Skin epidermis (tissue), 12 donors: ENCODE measurements at regions not wholly inside any gene's neighbourhood (a gene's known extent, or its start where the extent isn't known, plus 50 kb on each side); places are given as distances from the start of the nearest gene placed in this dataset.
"Not testable (repeated sequence)": the region's sequence is repeated elsewhere in the genome, so short reads cannot be mapped to it uniquely, and the experiment has no call there.

Source experiments
- H3K27ac ChIP-seq, 21 experiments: fragments of 200-600 bp; sonication (generic) in 11 of 21; one replicate each; pipeline ENCODE4 v1.5.0; 2020; ENCODE audit warnings: mild to moderate bottlenecking in 3 of 21, inconsistent platforms in 2 of 21, moderate library complexity in 2 of 21
- H3K4me3 ChIP-seq, 7 experiments: fragments of 200-600 bp; sonication (generic) in 2 of 7; one replicate each; pipeline ENCODE4 v1.5.0; 2020; ENCODE audit warnings: inconsistent platforms in 2 of 7, mild to moderate bottlenecking in 2 of 7, moderate library complexity in 1 of 7

GRCh38 chr2:226491112-226491511 lies 308.5 kb downstream of the IRS1 start:
- no peak overlapping the region for H3K27ac ChIP-seq
- H3K4me3 ChIP-seq, result no peak overlapping the region

DNA sequence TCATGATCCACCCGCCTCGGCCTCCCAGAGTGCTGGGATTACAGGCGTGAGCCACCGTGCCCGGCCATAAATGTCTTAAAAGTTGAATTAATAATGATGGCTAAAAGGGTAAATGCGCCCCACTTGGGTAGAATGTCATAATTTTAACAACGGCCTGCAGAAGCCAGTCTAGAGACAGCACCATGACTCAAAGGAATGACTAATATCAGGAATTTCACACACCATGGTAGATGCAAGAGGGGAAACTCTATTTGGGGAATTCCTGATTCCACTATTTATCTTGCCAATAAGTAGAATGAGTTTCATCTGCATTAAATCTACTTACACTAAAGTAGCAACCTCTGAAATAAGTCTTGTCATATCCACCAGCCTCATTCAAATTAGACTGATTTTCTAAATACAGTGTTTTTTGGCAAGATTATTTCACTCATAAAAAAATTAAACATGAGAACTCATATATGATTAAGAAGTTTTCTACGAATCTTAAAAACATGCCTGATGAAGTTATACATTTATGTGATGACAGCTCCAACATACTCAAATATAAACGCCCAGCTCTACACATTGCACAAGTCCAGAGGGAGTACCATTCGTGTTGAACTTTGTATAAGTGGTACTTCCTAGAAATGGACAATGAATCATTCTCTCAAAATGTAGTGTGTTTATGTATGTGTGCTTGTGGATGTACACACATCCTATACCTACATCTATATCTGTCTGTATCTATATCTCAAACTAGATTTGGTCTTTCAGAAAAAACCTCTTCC lies 309.7 kb downstream of the IRS1 start:
- H3K4me3 ChIP-seq, result no peak overlapping the region
- no peak overlapping the region for H3K27ac ChIP-seq

DNA sequence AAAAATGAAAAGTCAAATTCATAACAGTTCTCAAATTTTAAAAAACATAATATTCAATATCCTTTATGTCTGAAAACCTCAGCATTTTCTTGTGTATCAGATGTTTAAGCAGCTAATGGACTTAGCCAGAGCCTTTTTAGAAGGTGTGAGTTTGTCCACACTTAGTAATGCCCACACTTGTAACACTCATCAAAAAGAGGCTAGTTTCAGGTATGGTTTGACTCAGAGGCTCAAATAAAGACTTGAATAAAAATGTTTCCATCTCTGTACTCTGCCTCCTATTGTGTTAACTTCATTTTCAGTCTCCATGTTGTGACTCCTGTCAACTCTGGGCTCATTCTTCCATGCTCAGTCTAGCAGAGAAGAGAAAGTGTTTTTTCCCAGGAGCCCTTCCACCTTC lies 311.6 kb downstream of the IRS1 start:
- H3K4me3 ChIP-seq, result no peak overlapping the region

GRCh38 chr2:226487573-226487972 lies 312.0 kb downstream of the IRS1 start:
- Histone ChIP-seq H3K4me3 (no peak overlapping the region), H3K27ac (no peak overlapping the region)

More for the DNA sequence above, 311.6 kb downstream of the IRS1 start:
- no peak overlapping the region for H3K27ac ChIP-seq

- no peak overlapping the region for H3K27ac ChIP-seq
- no peak overlapping the region for H3K4me3 ChIP-seq
These were observed 315.6 kb downstream of the IRS1 start for GRCh38 chr2:226483745-226484619.

- Histone ChIP-seq H3K27ac (no peak overlapping the region), H3K4me3 (no peak overlapping the region)
These were observed 316.5 kb downstream of the IRS1 start for GRCh38 chr2:226483143-226483542.

DNA sequence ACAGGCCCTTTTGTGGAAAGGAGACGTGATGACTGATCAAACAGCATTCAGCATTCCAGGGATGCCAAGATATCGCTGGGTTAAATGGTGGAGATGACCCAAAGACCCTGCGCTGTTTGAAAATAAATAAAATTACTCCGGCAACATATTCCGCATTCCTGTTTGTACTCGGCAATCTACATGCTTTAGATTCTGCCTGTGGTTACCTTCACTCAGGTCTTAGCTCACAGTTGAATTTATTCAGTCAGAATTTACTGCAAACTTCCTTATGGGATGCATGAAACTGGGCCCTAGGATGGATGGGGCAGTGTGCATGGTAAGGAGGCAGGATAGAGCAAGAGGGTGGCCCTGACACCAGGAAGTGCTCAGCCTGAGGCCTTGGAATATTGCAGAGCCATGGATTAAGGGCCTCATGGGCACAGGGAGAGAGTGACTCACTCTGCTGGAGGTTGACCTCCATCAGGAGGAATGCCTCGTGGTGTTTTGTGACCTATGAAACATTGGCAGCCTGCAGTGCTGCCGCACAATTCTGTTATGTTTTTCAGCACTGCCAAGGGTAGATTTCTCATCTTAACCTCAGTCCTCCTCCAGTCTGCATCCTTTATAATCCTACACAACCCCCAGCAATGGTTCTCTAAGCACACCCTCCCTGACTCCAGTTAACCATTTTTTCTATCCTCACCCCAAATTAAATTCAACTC lies 321.4 kb downstream of the IRS1 start:
- Histone ChIP-seq H3K27ac (peak overlapping the region in 7 of 21 experiments; percentile 2 to 65 (median 53)), H3K4me3 (no peak overlapping the region)

DNA sequence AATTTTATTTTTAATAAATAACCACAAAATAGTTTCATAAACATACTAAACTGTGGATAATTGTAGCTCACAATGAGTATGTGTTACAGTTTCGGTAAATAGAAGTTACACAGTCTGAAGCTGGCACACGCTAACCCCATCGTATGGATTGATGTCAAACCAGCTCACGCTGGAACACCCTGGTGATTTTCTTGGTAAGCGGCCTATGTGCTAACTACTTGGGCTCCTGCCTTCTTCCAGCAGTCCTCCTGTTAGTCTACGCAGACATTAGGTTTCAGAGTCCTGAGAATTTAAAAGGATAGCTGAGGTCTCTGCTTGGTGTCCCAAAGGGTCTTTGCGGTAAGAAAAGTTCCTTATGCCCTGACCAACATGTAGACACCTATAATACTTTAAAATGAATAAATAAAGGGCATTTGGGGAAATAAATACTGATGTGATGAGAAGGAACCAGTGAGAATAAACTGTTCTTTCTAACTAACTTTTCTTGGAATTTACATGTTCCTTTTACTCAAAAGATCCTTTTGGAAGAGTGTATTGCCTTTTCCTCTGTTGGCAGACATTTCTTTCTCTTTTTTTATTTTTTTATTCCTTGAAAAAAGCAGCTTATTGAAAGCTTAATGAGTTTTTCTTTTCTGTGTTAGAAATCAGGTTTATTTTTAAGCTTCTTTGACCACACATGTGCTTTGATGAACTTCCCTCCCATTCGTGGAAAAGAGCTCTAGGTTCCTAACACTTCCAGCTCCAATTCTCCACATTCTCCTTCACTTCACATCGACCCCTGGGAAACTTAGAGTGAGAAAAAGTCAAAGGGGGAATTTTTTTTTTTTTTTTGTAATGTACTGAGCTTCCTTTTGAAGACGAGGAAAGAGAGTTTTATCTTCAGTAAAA lies 322.2 kb downstream of the IRS1 start:
- H3K4me3 ChIP-seq, result no peak overlapping the region
- peak overlapping the region in 7 of 21 experiments; percentile 2 to 65 (median 53) for H3K27ac ChIP-seq

DNA sequence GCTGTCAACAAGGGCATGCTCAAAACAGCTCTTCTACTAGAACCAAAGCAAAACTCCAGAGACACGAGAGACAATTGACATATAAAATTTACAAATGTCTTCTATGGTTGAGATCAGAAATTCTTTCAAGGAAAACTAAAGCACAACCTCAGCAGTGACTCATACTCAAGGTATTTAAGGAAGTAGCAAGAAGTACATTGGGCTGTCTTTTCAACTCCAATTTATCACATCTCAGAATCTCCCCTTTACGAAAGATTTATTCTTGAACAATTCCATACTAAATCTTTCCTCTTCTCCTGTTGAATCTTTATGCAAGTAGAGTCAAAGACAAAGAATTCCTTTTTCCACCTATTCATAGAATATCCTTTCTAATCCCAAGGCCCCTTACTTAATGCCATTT lies 324.0 kb downstream of the IRS1 start:
- Histone ChIP-seq H3K4me3 (no peak overlapping the region), H3K27ac (no peak overlapping the region)

DNA sequence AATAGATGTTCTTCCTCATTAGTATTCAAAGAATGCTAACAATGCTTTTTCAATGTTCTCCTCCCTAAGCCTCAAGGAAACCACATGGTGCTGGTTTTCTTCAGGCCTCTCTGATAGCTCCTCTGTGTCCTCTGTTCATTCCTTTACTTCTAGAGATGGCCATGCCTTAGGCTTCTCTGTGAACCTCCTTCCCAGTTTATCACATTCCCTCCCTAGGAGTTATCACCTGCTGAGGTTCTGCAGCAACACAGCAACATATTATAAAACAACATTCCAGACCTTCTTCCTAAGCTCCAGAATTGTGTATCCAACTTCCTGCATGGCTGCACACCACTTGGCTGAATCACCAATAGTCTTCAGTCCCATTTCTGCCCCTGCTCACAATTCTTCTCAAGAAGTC lies 325.5 kb downstream of the IRS1 start:
- H3K27ac ChIP-seq, result no peak overlapping the region
- H3K4me3 ChIP-seq, result no peak overlapping the region

GRCh38 chr2:226471987-226472470 lies 327.6 kb downstream of the IRS1 start:
- H3K27ac ChIP-seq, result no peak overlapping the region
- H3K4me3 ChIP-seq, result no peak overlapping the region

DNA sequence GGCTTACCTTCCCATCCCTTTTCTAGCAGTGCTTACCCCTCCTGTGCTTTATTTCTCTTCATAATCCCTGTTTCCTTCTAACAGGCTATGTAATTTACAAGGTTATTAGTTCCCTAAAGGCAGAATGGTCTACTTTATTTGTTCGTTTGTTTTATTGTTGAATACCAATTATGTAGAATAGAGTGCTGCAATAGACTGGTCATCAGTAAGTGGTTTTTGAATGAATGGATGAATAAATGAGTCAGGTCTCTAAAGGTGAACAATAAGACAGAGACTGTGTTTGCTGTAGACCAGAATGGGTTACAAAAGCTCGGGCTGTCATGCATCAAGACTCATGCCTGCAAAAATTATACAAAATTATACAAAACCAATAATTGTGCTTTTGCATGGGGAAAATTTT lies 332.0 kb downstream of the IRS1 start:
- H3K4me3 ChIP-seq, result no peak overlapping the region
- no peak overlapping the region for H3K27ac ChIP-seq

- H3K27ac ChIP-seq, result peak overlapping the region in 1 of 21 experiments; percentile 11
These were observed 332.4 kb downstream of the IRS1 start for GRCh38 chr2:226467221-226467620.

GRCh38 chr2:226466589-226466988 lies 333.0 kb downstream of the IRS1 start:
- Histone ChIP-seq H3K27ac (peak overlapping the region in 1 of 21 experiments; percentile 11), H3K4me3 (no peak overlapping the region)

More at GRCh38 chr2:226467221-226467620, 332.4 kb downstream of the IRS1 start:
- H3K4me3 ChIP-seq, result no peak overlapping the region

- Histone ChIP-seq H3K4me3 (no peak overlapping the region), H3K27ac (peak overlapping the region in 1 of 21 experiments; percentile 11)
These were observed 333.5 kb downstream of the IRS1 start for GRCh38 chr2:226466124-226466523.

DNA sequence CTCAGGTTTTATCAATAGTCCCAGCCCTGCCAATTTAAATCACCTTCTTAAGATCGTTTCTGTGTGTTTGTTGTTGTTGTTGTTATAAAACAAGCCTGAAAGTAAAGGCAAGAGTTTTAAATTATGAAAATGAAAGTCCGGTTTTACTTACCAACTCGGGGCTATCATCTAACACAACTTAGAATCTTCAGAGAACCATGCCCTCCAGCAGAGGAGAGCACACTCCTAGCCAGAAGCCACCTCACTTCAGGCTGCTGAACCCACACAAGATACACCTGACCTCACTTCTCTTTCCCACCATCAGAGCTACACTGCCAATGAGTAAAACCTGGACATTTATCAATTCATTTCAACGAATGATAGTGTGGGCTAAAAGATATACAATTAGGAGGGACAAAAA lies 335.2 kb downstream of the IRS1 start:
- H3K27ac ChIP-seq, result no peak overlapping the region
- no peak overlapping the region for H3K4me3 ChIP-seq

- H3K4me3 ChIP-seq, result no peak overlapping the region
These were observed 336.5 kb downstream of the IRS1 start for GRCh38 chr2:226463154-226463553.

GRCh38 chr2:226461981-226462380 lies 337.6 kb downstream of the IRS1 start:
- H3K4me3 ChIP-seq, result no peak overlapping the region
- no peak overlapping the region for H3K27ac ChIP-seq

More at GRCh38 chr2:226463154-226463553, 336.5 kb downstream of the IRS1 start:
- no peak overlapping the region for H3K27ac ChIP-seq

DNA sequence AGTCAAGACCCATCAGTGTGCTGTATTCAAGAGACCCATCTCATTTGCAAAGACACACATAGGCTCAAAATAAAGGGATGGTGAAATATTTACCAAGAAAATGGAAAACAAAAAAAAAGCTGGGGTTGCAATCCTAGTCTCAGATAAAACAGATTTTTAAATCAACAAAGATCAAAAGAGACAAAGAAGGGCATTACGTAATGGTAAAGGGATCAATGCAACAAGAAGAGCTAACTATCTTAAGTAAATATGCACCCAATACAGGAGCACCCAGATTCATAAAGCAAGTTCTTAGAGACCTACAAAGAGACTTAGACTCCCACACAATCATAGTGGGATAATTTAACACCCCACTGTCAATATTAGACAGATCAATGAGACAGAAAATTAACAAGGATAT lies 343.5 kb downstream of the IRS1 start:
- H3K27ac ChIP-seq, H3K4me3 ChIP-seq: not testable (repeated sequence)
